Epidermal melanocyte (primary cell): ENCODE measurements at regions not wholly inside any gene's neighbourhood (a gene's known extent, or its start where the extent isn't known, plus 50 kb on each side); places are given as distances from the start of the nearest gene placed in this dataset.

Source experiments
- DNase-seq: peaks from one replicate; pipeline ENCODE4 v3.0.0; 2011; ENCODE audit warnings: low spot score; ENCODE audit not compliant: insufficient read length

GRCh38 chr7:155360495-155361345 is 63.0 kb downstream of the INSIG1 start:
- no peak for DNase-seq

DNA sequence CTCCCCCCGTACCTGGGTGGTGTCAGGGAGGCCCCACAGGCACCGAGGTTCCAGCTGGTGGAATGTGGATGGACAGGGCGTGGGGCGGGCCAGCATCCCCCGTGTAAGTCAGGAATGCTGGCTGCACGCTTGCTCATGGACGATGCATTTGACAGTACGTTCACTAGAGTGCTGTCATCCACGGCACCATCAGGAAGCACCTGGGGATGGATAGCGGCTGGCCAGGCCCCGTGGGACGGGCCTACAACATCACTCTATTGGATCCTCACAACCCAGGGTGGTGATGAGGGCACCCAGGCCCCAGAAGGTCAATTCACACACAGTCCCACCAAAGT is 63.6 kb downstream of the INSIG1 start:
- no peak for DNase-seq

DNA sequence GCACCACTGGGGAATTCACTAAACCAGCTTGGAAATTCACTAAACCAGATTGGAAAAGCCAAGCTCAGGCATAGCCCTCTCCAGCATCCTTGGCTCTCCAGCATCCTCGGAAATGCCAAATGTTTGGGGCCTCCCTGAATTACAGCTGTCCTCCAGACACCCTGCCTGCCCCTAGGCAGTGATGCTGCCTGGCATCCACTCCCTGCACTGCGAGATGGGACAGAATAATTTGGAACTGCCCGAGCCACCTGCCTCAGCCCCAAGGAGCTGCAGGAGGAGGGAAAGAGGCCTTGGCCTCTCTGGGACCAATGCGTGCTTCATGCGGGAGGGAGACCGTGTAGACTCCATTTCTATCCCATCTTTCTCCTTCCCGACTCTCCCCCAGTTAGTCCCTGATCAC is 64.3 kb downstream of the INSIG1 start:
- no peak for DNase-seq

DNA sequence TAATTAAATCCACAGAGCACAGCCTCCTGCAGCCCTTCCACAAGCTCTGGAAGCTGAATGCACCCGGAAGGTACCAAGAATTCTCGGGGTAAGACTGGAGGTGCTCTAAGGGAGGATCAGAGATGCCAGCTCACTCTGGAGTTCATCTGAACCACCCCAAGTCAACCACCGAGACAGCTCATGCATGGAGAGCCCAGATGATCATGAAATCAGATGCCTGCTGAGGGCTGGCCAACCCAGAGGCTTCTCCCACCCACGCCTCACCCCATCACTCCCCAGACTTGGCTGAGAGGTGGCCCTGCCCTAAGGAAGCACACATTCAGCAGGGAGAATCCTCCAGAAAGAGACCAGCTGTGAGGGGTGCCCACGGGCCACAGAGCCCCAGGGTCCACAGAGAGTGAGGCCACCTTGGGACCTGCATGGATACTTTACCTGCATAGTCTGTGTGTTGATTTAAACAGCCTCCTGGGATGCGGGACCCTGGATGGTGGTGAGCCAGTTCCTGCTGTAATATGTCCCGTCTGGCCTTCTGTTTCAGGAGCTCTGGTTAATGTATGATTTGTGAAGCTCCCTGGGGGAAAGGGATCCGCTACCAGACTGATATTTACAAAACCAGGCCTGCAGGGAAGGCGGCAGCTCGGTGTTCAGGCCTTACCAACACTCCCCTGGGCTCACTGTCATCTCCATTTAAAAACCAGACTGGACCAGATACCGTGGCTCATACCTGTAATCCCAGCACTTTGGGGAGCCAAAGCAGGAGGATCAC is 64.9 kb downstream of the INSIG1 start:
- no peak for DNase-seq

DNA sequence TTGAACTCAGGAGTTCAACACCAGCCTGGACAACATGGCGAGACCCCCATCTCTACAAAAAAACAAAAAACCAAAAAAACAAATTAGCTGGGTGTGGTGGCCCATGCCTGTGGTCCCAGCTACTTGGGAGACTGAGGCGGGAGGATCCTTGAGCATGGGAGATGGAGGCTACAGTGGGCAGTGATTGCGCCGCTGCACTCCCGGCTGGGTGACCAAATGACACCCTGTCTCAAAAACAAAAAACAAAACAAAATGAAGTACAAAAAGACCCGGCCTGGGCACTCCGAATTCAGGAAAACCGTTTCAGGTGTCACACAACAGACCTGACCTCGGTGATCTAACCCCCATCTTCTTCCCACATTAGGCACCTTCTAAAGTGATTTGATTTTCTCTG is 65.5 kb downstream of the INSIG1 start:
- DNase-seq, result no peak

DNA sequence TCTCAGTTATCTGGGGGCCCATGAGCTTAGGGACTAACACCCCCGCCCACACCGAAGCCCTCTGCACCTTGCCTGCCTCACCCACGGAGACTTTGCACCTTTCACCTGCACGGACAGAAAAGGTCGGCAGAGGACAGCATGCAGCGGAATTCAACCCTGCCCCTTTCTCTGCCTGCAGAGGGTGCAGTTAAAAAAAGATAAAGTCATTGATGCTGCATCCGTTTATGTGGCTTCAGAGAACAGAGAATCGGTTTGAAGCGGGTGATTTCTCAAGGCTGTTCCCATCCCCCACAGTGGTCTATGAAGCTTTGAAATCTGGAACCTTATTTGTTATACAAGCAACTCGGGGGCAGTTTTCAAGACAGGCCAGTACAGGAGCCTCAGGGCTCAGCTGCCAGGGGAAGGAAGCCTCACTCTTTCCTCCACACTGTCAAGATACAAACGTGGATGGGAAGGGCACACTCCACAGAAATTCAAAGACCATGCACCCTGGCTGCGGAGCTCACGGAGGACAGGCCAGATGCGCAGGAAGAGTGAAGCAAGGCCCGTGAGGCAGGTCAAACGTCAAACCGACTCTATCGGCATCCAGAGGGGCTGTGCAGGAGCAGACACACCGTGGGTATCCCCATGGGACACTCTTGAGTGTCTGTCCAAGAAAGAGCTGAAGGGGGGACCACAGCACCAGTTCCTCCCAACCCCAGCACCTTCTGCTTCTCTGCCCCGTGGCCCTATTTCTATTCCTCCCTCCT is 66.3 kb downstream of the INSIG1 start:
- no peak for DNase-seq

DNA sequence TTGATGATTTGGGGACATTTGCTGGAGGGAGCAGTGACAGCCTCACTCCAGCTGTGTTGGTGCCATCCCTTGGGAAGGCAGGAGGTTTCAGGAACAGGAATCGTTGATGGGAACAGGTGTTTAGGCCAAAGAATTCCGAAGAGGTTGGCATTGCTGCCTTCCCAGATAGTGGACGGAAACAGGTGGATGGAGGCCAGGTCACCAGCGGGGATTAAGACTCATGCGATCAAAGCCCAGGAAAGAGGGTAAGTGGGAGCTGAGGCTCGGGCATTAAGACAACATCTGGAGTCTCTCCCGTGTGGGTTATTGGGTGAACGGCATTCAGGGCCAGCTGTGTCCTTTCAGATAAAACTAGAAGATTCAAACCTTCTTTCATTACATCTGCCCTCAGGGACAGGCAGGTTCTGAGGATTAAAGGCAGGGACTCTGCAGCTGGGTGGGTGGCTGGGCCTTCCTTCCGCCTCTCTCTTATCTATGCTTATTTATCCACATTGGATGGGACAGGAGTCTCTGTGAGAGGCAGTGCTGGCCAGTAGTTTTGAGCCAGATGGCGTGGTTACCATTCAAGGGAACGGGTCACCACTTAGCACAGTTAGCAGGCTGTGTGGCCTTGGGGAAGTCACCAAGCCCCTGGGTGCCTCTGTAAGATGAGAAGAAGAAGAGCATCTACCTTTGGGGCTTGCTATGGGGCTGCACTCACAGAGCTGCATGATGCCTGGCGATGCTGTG is 67.6 kb downstream of the INSIG1 start:
- no peak for DNase-seq

DNA sequence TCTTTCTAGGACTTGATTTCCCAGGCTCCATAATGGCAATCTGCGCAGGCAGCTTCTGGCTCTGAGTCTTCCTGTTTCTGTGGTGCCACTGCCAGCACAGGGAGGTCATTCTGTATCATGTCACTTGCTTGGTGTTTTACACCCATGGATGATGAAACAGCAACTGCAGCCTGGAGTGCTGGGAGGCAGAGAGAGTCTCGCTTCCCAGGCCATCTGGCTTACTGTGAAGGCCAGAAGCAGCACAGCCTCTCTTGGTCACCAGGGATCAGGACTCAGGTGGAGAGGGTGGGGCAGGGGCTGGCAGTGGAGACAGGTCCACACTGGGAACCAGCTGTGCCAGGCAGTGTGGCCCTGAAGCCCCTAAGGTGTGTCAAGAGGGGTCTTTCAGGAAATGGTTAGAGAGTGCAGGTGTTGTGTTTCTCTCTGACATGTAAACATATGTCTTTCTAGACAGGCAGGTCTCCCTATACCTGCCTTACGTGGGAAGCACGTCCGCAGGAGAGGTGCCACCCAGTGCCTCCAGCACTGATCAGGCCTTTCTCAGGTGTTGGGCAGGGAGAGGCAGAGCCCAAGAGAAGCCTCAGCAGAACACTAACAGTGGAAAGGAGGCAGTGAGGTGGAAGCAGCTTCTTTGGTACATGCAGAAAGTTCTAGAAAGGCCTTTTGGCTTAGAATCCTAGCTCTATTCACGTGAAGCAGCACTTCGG is 71.4 kb downstream of the INSIG1 start:
- no peak for DNase-seq

GRCh38 chr7:155369766-155370165 is 72.1 kb downstream of the INSIG1 start:
- DNase-seq, result no peak

DNA sequence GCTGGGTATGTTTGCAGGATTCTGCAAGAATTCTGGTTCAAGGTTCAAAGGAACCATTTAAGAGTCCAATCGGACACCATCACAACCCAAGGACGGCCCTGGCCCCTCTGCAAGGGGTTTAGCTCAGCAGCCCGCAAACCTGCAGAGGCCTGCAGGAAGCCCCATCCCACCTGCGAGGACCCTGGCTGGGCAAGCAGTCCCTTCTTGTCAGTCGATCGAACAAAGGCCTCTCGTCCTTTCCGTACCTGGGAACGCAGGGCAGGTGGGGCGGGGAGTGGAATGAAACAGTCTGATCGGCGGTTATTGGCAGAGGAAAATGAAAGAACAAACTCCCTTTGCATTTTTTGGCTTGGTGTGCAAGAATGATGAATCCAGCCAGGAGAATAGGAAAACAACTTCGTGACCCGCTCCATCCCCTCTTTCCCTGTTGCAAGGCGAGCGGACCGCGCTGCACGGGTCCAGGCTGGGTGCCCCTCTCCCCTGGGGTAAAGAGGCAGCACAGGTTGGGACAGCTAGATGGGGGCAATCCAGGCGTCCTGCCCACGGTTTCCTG is 73.7 kb downstream of the INSIG1 start:
- no peak for DNase-seq

DNA sequence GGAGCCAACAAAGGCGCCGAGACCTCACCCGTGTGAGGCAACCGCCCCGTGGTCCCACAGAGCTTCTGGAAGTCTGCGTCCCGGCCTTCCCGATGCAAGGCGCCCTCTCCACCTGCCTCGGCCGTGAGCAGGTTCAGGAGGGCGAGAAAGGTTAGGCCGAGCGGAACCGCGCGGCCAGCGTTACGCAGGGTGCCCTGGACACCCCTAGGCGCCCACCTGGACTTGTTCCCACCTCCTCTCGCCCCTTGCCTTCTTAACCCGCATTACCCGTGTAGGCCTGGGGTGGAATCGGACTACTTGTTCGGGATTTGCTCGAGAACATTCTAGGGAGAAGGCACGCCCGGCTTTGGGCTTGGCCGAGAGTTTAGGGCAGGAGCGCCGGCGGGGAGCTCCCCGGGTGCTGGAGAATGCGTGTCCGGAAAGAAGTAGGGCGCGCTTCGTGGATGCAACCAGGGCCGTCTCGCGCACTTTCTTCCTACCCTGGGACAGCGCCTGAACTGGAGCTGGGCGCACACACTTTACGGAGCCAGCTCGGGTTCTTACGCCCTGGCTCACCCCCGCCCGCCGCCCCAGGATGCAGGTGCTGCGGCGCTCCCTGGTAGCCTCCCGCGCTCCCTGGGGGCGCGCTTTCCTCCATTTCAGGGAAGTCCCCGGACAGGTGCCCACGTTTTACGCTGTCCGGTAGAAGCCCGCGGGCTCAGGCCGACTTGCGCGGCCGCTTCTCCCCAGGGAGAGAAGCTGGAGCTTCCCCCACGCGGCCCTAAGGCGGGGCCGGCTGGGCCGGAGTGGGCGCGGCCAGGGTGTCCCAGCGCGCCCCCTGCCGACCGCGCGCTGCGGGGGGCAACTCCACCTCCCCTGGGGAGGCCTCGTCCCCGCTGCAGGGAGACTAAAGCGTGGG is 74.5 kb downstream of the INSIG1 start:
- DNase-seq, result no peak

GRCh38 chr7:155372782-155373358 is 75.2 kb downstream of the INSIG1 start:
- DNase-seq, result no peak

DNA sequence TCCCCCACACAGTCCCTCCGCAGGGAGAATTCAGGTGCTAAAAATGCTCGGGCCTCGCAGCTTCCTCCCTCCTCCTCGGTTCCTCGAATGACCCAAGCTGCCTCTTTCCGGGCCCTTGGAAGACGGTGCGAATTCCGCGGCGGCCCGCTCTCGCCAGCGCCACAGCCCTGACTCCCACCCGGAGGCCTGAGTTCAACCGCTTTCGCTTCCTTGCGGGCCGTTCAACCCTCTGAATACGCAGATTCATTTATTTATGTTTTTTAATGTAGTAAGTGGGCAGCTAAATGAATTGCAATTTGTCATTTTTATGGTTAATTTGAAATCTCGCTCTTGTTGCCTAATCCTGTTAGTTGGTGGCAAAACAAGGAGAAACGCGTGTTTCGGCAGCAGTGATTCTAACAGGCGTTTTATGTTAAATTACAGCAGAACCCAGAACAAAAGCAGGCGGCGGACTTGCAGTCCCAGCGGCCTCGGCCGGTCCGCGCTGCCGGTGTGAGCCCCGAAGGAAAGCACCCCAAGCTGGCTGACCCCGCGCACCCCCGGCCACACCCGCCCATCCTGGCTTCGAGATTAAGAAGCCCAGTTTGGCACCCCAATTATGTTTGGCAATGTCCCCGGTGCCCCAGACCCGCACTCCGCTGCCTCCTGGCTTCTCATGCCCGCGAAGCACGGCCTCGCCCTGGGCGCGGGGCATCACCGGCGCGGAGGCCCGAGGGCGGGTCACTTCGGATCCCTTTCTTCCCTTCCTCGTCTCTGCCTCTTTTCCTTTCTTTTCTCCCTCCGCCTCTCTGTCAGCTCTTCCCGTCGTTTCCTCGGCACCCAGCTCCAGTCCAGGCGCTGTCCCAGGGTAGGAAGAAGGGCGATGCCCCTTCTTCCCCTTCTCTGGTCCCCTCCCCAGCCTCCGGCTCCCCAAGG is 75.9 kb downstream of the INSIG1 start:
- DNase-seq, result no peak

DNA sequence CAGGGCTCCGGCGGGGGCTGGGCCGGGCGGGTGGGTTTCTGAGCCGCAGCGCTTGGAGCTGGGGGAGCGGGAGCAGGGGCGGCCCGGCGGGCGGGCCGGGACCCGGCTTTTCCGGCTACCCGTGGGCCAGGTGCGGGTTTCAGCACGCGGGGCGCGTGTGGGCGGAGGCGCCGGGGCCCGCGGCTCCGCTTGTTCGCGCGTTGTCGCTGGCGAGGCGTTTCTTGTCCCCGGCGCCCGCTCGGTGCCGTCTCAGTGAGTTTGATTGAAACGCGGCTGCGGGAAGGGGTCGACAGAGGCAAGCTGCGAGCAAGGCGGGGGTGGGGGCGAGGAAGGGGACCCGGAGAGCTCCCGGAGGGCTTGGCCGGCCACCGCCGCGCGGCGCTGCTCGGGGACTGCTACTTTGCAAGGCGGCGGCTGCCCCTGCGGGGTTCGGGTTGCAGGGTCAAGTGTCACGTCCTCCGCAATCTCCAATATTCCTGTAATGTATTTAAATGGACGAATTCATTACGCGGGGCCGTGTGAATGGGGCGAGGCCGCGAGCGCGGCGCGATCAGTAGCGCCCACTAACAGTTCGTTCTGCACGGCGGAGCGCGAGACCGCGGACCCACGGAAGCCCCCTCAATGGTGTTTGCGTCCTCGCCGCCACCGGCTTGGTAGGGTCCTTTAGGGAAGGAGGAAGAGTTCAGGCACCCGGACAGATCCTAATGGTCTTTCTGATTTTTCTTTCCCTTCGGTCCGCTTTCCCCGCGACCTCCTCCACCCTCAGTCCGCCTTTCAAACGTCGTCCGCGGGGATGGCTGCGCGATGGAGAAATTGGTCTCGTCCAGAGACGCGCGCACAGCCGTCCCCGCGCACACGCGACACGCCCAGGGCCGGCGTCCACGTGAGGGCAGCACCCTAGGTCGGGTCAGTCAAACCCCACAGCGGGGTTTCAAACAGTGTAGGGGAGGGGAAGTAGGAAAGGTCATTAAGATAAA is 76.9 kb downstream of the INSIG1 start:
- no peak for DNase-seq

GRCh38 chr7:155375337-155376277 is 77.9 kb downstream of the INSIG1 start:
- DNase-seq, result no peak
